Smooth muscle cell (in vitro differentiated cells): ENCODE measurements at regions not wholly inside any gene's neighbourhood (a gene's known extent, or its start where the extent isn't known, plus 50 kb on each side); places are given as distances from the start of the nearest gene placed in this dataset.

ENCODE experiments used
- DNase-seq: peaks from one replicate; lab custom pipeline; 2025; ENCODE audit not compliant: unreplicated experiment; lab: John Stamatoyannopoulos, UW
- H2AFZ ChIP-seq: fragments of 200-600 bp; sonication (generic); 2 replicates; pipeline ENCODE4 v1.6.0; 2016; ENCODE audit warnings: antibody characterized with exemption, low read depth, mild to moderate bottlenecking
- H3F3A ChIP-seq: fragments of 200-600 bp; sonication (generic); 2 replicates; pipeline ENCODE4 v1.6.0; 2017; ENCODE audit warnings: antibody characterized with exemption, low read depth
- H3K27ac ChIP-seq: fragments of 200-600 bp; sonication (generic); 2 replicates; pipeline ENCODE4 v1.5.1; 2016; ENCODE audit warnings: low read depth, mild to moderate bottlenecking
- H3K27me3 ChIP-seq: fragments of 200-600 bp; sonication (generic); 2 replicates; pipeline ENCODE4 v1.6.1; 2016; ENCODE audit warnings: low read depth, mild to moderate bottlenecking
- H3K36me3 ChIP-seq: fragments of 200-600 bp; sonication (generic); 2 replicates; pipeline ENCODE4 v1.5.1; 2016; ENCODE audit warnings: low read depth
- H3K4me1 ChIP-seq: fragments of 200-600 bp; sonication (generic); 2 replicates; pipeline ENCODE4 v1.5.1; 2016; ENCODE audit warnings: low read depth
- H3K4me2 ChIP-seq: fragments of 200-600 bp; sonication (generic); 2 replicates; pipeline ENCODE4 v1.6.0; 2016; ENCODE audit warnings: mild to moderate bottlenecking
- H3K4me3 ChIP-seq: fragments of 200-600 bp; sonication (generic); 2 replicates; pipeline ENCODE4 v1.5.1; 2016; ENCODE audit warnings: mild to moderate bottlenecking
- H3K79me2 ChIP-seq: fragments of 200-600 bp; sonication (generic); 2 replicates; pipeline ENCODE4 v1.6.0; 2016; ENCODE audit warnings: low read depth, mild to moderate bottlenecking
- H3K9ac ChIP-seq: fragments of 200-600 bp; sonication (generic); 2 replicates; pipeline ENCODE4 v1.6.0; 2016; ENCODE audit warnings: low read depth
- H3K9me3 ChIP-seq: fragments of 200-600 bp; sonication (generic); replicated peaks from 2 replicates; pipeline ENCODE4 v1.5.1; 2016; ENCODE audit warnings: low read depth
- H4K20me1 ChIP-seq: fragments of 200-600 bp; sonication (generic); 2 replicates; pipeline ENCODE4 v1.6.0; 2016; ENCODE audit warnings: low read depth
- WGBS: methylation state at CpG from one replicate; pipeline ENCODE4 v1.1.7; 2016; ENCODE audit warnings: low lambda C conversion rate; 5-methylcytosine and 5-hydroxymethylcytosine counted together
- TF ChIP-seq, protein P1 (sequence below): fragments of 200-600 bp; sonication (generic); IDR thresholded peaks from 2 replicates; pipeline ENCODE4 v1.5.1; 2017; ENCODE audit warnings: borderline replicate concordance, mild to moderate bottlenecking, antibody characterized with exemption; ENCODE audit not compliant: insufficient read depth, poor library complexity, severe bottlenecking

DNA sequence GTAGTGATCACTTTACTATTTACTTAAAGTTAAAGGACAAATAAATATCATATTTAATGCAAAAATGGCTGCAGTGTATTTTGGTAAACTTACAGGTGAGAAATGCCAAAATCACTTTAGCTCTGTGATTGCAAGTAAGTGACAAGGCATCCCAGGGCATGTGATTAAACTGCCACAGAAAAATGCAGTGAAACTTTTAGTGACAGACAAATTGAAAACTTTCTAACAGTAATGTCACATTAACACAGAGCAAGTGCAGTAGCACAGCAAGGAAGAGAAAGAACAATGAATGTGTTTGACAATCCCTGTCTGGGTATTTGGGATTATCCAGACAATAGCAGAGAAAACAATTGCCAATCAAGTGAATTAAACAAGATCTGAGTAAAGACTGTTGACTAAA lies 606.8 kb downstream of the SLCO4C1 start:
- Histone ChIP-seq H3K4me2 (no peak overlapping the region), H3K4me3 (no peak overlapping the region), H3F3A (no peaks in the 10 kb centered on the region), H3K36me3 (no peaks in the 10 kb centered on the region), H3K9me3 (no peaks in the 10 kb centered on the region), H3K9ac (no peak overlapping the region), H3K27me3 (no peaks in the 10 kb centered on the region), H3K27ac (no peak overlapping the region), H3K4me1 (no peaks in the 10 kb centered on the region), H4K20me1 (no peaks in the 10 kb centered on the region), H3K79me2 (no peaks in the 10 kb centered on the region), H2AFZ (no peak overlapping the region)
- no peak for DNase-seq
- TF ChIP-seq, protein P1, sequence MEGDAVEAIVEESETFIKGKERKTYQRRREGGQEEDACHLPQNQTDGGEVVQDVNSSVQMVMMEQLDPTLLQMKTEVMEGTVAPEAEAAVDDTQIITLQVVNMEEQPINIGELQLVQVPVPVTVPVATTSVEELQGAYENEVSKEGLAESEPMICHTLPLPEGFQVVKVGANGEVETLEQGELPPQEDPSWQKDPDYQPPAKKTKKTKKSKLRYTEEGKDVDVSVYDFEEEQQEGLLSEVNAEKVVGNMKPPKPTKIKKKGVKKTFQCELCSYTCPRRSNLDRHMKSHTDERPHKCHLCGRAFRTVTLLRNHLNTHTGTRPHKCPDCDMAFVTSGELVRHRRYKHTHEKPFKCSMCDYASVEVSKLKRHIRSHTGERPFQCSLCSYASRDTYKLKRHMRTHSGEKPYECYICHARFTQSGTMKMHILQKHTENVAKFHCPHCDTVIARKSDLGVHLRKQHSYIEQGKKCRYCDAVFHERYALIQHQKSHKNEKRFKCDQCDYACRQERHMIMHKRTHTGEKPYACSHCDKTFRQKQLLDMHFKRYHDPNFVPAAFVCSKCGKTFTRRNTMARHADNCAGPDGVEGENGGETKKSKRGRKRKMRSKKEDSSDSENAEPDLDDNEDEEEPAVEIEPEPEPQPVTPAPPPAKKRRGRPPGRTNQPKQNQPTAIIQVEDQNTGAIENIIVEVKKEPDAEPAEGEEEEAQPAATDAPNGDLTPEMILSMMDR, result no peak

DNA sequence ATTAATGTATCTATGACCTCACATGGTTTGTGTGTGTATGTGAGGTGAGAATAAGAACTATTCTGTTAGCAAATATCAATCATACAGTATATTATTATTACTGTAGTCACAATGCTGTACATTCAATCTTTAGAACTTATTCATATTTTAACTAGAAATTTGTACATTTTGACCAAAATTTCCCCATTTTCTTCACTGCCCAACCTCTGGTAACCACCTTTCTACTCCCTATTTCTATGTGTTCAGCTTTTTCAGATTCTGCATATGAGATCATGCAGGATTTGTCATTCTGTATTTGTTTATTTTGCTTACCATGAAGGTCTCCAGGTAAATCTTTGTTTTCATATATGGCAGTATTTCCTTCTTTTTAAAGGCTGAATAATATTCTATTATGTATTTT lies 607.9 kb downstream of the SLCO4C1 start:
- TF ChIP-seq, protein P1, result no peak
- no peaks in the 10 kb centered on the region for H4K20me1 ChIP-seq
- no peak overlapping the region for H3K4me2 ChIP-seq

DNA sequence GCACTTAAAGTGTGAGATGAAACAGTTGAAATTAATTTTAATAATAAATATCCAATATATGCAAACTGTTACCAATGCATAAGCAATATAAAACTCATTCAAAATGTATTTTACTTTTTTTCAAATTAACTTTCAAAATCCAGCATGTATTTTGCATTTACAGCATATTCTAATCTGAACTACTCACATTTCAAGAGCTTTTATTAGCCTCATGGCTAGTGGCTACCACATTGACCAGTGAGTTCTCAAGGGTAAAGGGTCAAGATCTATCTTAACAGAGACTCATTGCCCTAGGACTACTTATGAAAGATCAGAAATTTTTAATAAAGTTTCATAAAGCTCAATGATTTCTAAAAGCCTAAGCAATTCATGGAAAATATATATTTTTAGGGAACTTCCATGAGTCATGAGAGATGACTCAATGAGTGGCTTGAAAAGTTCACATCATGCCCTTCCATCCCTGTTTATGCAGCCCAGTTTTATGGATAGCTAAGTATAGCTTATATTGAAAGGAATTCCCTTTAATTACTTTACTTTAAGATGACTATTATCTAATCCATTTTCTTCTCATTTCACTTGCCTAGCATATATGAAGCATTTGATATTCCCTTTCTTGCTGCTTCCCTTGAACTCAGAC lies 608.6 kb downstream of the SLCO4C1 start:
- H4K20me1 ChIP-seq, result no peaks in the 10 kb centered on the region
- no peak overlapping the region for H3K27ac ChIP-seq
- H3K9me3 ChIP-seq, result no peaks in the 10 kb centered on the region
- H2AFZ ChIP-seq, result no peak overlapping the region
- TF ChIP-seq, protein P1, result no peak
- no peak overlapping the region for H3K4me2 ChIP-seq
- H3K9ac ChIP-seq, result no peak overlapping the region
- no peak for DNase-seq
- no peaks in the 10 kb centered on the region for H3K27me3 ChIP-seq
- H3K36me3 ChIP-seq, result no peaks in the 10 kb centered on the region
- H3K4me3 ChIP-seq, result no peak overlapping the region
- H3F3A ChIP-seq, result no peaks in the 10 kb centered on the region
- no peaks in the 10 kb centered on the region for H3K79me2 ChIP-seq
- no peaks in the 10 kb centered on the region for H3K4me1 ChIP-seq

More for the DNA sequence above, 607.9 kb downstream of the SLCO4C1 start:
- H3K36me3 ChIP-seq, result no peaks in the 10 kb centered on the region
- no peak for DNase-seq
- no peaks in the 10 kb centered on the region for H3F3A ChIP-seq
- H3K27me3 ChIP-seq, result no peaks in the 10 kb centered on the region
- H3K4me3 ChIP-seq, result no peak overlapping the region
- H3K27ac ChIP-seq, result no peak overlapping the region
- H3K4me1 ChIP-seq, result no peaks in the 10 kb centered on the region
- H3K9ac ChIP-seq, result no peak overlapping the region
- H3K79me2 ChIP-seq, result no peaks in the 10 kb centered on the region
- H2AFZ ChIP-seq, result no peak overlapping the region
- no peaks in the 10 kb centered on the region for H3K9me3 ChIP-seq

DNA sequence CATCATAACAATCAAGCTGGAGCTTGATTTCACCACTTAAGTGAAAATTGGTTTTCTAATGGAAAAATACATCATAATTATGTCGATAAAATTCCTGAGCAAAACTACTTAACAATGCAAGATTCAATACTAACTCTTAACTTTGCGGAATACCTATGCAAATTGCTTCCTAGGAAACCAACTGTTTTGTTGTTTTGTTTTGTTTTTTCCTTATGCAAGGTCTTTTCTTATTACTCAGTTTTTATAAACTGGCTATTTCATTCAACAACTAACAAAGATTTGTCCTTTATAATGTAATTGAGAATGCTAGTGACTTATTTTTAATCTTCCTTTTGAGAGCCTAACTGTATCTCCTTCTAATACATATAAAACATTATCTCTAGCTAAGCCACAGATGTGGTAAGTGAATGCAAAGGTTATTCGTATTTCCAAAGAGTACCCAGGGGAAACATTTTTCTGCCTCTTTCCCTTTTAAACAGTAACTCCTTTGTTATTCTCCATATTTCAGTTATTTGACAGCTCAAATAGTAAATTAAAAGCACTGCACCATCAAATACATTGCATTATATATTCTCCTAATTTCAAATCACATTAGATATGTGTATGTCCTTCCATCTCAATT lies 609.4 kb downstream of the SLCO4C1 start:
- WGBS, result 70% methylated on average over 3 of the region's 3 CpGs
- H3K27me3 ChIP-seq, result no peaks in the 10 kb centered on the region
- no peaks in the 10 kb centered on the region for H3K9me3 ChIP-seq
- no peaks in the 10 kb centered on the region for H3F3A ChIP-seq
- no peaks in the 10 kb centered on the region for H3K79me2 ChIP-seq
- TF ChIP-seq, protein P1, result no peak
- no peak overlapping the region for H2AFZ ChIP-seq
- no peaks in the 10 kb centered on the region for H4K20me1 ChIP-seq
- H3K4me2 ChIP-seq, result no peak overlapping the region
- H3K4me1 ChIP-seq, result no peaks in the 10 kb centered on the region
- H3K9ac ChIP-seq, result no peak overlapping the region
- H3K36me3 ChIP-seq, result no peaks in the 10 kb centered on the region
- no peak overlapping the region for H3K27ac ChIP-seq
- no peak for DNase-seq
- H3K4me3 ChIP-seq, result no peak overlapping the region
